Panc1 (cell line): ENCODE measurements at regions not wholly inside any gene's neighbourhood (a gene's known extent, or its start where the extent isn't known, plus 50 kb on each side); places are given as distances from the start of the nearest gene placed in this dataset.

Experiments
- ATAC-seq: fragments of 200-7000 bp; cut with Tn5 transposase; 2 replicates; pipeline ENCODE4 v1.9.1; 2020; ENCODE audit warnings: mild to moderate bottlenecking, moderate library complexity
- BruUV-seq: library from RNA; stranded (reverse); fragments of 400-500 nt; replicated peaks from 2 replicates; lab custom pipeline; 2021; lab: Mats Ljungman, UMichigan
- CTCF ChIA-PET: fragments of 300-600 bp; sonication (Branson Sonifier 250); formaldehyde crosslinking; loops from one replicate; lab custom pipeline; 2022; ENCODE audit warnings: antibody characterized with exemption; lab: Charles Lee
- POLR2A ChIA-PET: fragments of 300-600 bp; sonication (Branson Sonifier 250); formaldehyde crosslinking; loops from one replicate; lab custom pipeline; 2022; ENCODE audit warnings: antibody characterized with exemption; lab: Charles Lee
- DNase-seq: peaks from one replicate; pipeline ENCODE4 v3.0.0-alpha.2; 2010; ENCODE audit warnings: low read depth, low spot score
- H3K27ac ChIP-seq: 2 replicates; pipeline ENCODE4 v1.5.1; 2011; ENCODE audit warnings: mild to moderate bottlenecking, low read length, inconsistent platforms
- H3K27me3 ChIP-seq: fragments of 200-500 bp; sonication (Bioruptor generic); 2 replicates; pipeline ENCODE4 v1.6.0; 2014; ENCODE audit warnings: low read length, inconsistent platforms; ENCODE audit not compliant: control insufficient read depth, insufficient read depth
- H3K36me3 ChIP-seq: fragments of 200-500 bp; sonication (Bioruptor generic); 2 replicates; pipeline ENCODE4 v1.5.1; 2014; ENCODE audit warnings: inconsistent platforms, mild to moderate bottlenecking, low read length, moderate library complexity; ENCODE audit not compliant: control insufficient read depth, insufficient read depth
- H3K4me1 ChIP-seq: 2 replicates; pipeline ENCODE4 v1.5.1; 2011; ENCODE audit warnings: inconsistent platforms, mild to moderate bottlenecking, low read length, moderate library complexity; ENCODE audit not compliant: control insufficient read depth, insufficient read depth
- H3K4me3 ChIP-seq, 2 experiments: 2 replicates each; pipeline ENCODE4 v1.5.1; 2011 to 2012; ENCODE audit warnings: low read depth in 2 of 2, low read length in 2 of 2, mild to moderate bottlenecking in 2 of 2, inconsistent platforms in 1 of 2, moderate library complexity in 1 of 2
- H3K9me3 ChIP-seq: fragments of 200-500 bp; sonication (Bioruptor generic); 2 replicates; pipeline ENCODE4 v1.5.1; 2014; ENCODE audit warnings: low read depth, mild to moderate bottlenecking, inconsistent platforms, low read length, moderate library complexity; ENCODE audit not compliant: control insufficient read depth, insufficient read depth
- POLR2AphosphoS5 ChIP-seq: IDR thresholded peaks from 2 replicates; pipeline ENCODE4 v1.6.1; 2012; ENCODE audit warnings: mild to moderate bottlenecking, low read depth, low read length, moderate library complexity
- SIN3A ChIP-seq: IDR thresholded peaks from 2 replicates; pipeline ENCODE4 v1.6.1; 2012; ENCODE audit warnings: low read depth, mild to moderate bottlenecking, low read length, moderate library complexity, borderline replicate concordance; ENCODE audit not compliant: insufficient read depth
- TCF7L2 ChIP-seq: IDR thresholded peaks from 2 replicates; pipeline ENCODE4 v1.6.1; 2011; ENCODE audit warnings: mild to moderate bottlenecking, low read depth, low read length, inconsistent platforms
- in situ Hi-C: cut with HindIII; loops from 2 replicates; pipeline ENCODE4 v1.10.0; 2016; ENCODE audit warnings: low sequenced_read_pairs, low pct_unique_long_range_greater_than_20kb
- intact Hi-C: fragments of 100-400 bp; cut with micrococcal nuclease; formaldehyde crosslinking; loops from one replicate; pipeline ENCODE4 v1.10.0; 2022; ENCODE audit not compliant: unreplicated experiment
- TF ChIP-seq, protein P1 (sequence below), 2 experiments: IDR thresholded peaks; 2 replicates each; pipeline ENCODE4 v1.6.1; 2011 to 2012; ENCODE audit warnings: low read depth in 2 of 2, control low read depth in 1 of 2, low read length in 1 of 2, mild to moderate bottlenecking in 1 of 2, moderate library complexity in 1 of 2; ENCODE audit not compliant: insufficient read depth in 1 of 2
- TF ChIP-seq, protein P2 (sequence below): fragments of 450-650 bp; IDR thresholded peaks from 2 replicates; pipeline ENCODE4 v1.5.1; 2017; ENCODE audit warnings: mild to moderate bottlenecking

DNA sequence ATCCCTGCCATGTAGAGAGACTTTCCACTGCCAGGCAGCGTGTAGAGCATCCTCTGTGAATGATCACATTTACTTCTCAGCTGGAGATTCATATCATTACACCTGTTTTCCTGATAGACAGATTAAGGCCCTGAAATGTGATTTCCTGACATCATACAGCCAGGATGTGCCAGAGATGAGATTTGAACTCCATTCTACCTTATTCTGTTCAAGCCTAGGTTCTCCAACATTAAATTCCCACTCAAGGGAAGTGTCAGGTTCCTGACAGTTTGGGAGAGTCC, 482.1 kb downstream of the RPS24 start:
- DNase-seq: no peak
- H3K27ac ChIP-seq: no peak overlapping the region
- peaks cover 4% of the 10 kb centered on the region; the same call in 1 of the 2 replicates for H3K4me1 ChIP-seq
- intact Hi-C loops (no loop called here), in situ Hi-C loops (no loop called here)
- no TSS peak for BruUV-seq
- H3K27me3 ChIP-seq: no peaks in the 10 kb centered on the region
- POLR2A ChIA-PET: no interaction called here
- no peaks in the 10 kb centered on the region for H3K9me3 ChIP-seq
- no peak for ATAC-seq
- TF ChIP-seq, protein P1, sequence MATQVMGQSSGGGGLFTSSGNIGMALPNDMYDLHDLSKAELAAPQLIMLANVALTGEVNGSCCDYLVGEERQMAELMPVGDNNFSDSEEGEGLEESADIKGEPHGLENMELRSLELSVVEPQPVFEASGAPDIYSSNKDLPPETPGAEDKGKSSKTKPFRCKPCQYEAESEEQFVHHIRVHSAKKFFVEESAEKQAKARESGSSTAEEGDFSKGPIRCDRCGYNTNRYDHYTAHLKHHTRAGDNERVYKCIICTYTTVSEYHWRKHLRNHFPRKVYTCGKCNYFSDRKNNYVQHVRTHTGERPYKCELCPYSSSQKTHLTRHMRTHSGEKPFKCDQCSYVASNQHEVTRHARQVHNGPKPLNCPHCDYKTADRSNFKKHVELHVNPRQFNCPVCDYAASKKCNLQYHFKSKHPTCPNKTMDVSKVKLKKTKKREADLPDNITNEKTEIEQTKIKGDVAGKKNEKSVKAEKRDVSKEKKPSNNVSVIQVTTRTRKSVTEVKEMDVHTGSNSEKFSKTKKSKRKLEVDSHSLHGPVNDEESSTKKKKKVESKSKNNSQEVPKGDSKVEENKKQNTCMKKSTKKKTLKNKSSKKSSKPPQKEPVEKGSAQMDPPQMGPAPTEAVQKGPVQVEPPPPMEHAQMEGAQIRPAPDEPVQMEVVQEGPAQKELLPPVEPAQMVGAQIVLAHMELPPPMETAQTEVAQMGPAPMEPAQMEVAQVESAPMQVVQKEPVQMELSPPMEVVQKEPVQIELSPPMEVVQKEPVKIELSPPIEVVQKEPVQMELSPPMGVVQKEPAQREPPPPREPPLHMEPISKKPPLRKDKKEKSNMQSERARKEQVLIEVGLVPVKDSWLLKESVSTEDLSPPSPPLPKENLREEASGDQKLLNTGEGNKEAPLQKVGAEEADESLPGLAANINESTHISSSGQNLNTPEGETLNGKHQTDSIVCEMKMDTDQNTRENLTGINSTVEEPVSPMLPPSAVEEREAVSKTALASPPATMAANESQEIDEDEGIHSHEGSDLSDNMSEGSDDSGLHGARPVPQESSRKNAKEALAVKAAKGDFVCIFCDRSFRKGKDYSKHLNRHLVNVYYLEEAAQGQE (IDR thresholded peaks at IDR 0.05; ENCODE audit: insufficient read depth in 1 of 2, low read depth in 2 of 2, low read length in 1 of 2): no peak
- TF ChIP-seq TCF7L2 (no peak), SIN3A (no peak), POLR2AphosphoS5 (no peak)
- TF ChIP-seq, protein P2, sequence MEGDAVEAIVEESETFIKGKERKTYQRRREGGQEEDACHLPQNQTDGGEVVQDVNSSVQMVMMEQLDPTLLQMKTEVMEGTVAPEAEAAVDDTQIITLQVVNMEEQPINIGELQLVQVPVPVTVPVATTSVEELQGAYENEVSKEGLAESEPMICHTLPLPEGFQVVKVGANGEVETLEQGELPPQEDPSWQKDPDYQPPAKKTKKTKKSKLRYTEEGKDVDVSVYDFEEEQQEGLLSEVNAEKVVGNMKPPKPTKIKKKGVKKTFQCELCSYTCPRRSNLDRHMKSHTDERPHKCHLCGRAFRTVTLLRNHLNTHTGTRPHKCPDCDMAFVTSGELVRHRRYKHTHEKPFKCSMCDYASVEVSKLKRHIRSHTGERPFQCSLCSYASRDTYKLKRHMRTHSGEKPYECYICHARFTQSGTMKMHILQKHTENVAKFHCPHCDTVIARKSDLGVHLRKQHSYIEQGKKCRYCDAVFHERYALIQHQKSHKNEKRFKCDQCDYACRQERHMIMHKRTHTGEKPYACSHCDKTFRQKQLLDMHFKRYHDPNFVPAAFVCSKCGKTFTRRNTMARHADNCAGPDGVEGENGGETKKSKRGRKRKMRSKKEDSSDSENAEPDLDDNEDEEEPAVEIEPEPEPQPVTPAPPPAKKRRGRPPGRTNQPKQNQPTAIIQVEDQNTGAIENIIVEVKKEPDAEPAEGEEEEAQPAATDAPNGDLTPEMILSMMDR: no peak
- H3K36me3 ChIP-seq: no peaks in the 10 kb centered on the region
- CTCF ChIA-PET: no interaction called here
- H3K4me3 ChIP-seq: no peak overlapping the region

DNA sequence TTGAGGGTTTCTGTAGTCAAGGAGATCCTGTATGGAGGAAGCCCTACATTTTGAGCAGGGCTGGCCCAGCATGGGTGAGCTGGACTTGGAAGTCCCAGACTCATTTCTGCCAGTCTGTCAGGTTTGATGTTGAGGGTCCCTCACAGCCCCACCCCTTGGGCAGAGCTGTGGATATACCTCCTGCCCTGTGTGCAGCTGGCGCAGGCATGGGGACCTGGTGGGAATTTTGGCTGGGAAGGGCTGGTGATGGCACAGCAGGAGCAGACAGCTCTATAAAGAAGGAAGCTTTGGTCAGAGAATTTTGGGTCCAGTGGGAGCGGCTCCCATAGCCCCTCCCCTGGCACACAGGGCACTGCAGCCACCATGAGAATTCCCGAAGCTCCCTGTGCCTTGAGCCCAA, 482.6 kb downstream of the RPS24 start:
- no peaks in the 10 kb centered on the region for H3K9me3 ChIP-seq
- intact Hi-C loops: no loop called here
- H3K4me3 ChIP-seq: no peak overlapping the region
- TF ChIP-seq POLR2AphosphoS5 (no peak), TCF7L2 (no peak), SIN3A (no peak)
- TF ChIP-seq, protein P2: no peak
- TF ChIP-seq, protein P1 (IDR thresholded peaks at IDR 0.05; ENCODE audit: insufficient read depth in 1 of 2, low read depth in 2 of 2, low read length in 1 of 2): no peak
- BruUV-seq: no TSS peak
- ChIA-PET POLR2A (interaction anchor here (0.7 kb wide), 1 partner anchor 14 kb away, joined by 3 read pairs; no protein-coding TSS in a partner anchor), CTCF (no interaction called here)
- no peak for ATAC-seq
- no peak for DNase-seq
- H3K36me3 ChIP-seq: no peaks in the 10 kb centered on the region
- in situ Hi-C loops: no loop called here
- H3K27ac ChIP-seq: no peak overlapping the region
- no peaks in the 10 kb centered on the region for H3K27me3 ChIP-seq
- peaks cover 4% of the 10 kb centered on the region; the same call in 1 of the 2 replicates for H3K4me1 ChIP-seq
